ENCODE measurements at regions not wholly inside any gene's neighbourhood (a gene's known extent, or its start where the extent isn't known, plus 50 kb on each side); places are given as distances from the start of the nearest gene placed in this dataset.

GRCh38 chr14:71203306-71203705 is 296.0 kb downstream of the PCNX1 start:
- no peak for DNase-seq

- DNase-seq = no peak
Measured at GRCh38 chr14:71204231-71204630, 297.0 kb downstream of the PCNX1 start.

GRCh38 chr14:71204768-71205167 is 297.5 kb downstream of the PCNX1 start:
- no peak for DNase-seq

GRCh38 chr14:71206123-71206522 is 298.9 kb downstream of the PCNX1 start:
- DNase-seq = no peak

GRCh38 chr14:71206766-71207371 is 299.6 kb downstream of the PCNX1 start:
- DNase-seq = no peak

- DNase-seq = no peak
Measured at GRCh38 chr14:71208702-71209357, 301.6 kb downstream of the PCNX1 start.

- DNase-seq = no peak
Measured at GRCh38 chr14:71209888-71210287, 302.6 kb downstream of the PCNX1 start.

- DNase-seq = no peak
Measured at GRCh38 chr14:71212093-71212492, 304.8 kb downstream of the PCNX1 start.

- no peak for DNase-seq
Measured at GRCh38 chr14:71212683-71213107, 305.4 kb downstream of the PCNX1 start.

GRCh38 chr14:71214241-71214640 is 307.0 kb downstream of the PCNX1 start:
- no peak for DNase-seq

GRCh38 chr14:71220462-71220861 is 313.2 kb downstream of the PCNX1 start:
- DNase-seq = no peak

- DNase-seq = no peak
Measured at GRCh38 chr14:71221119-71221518, 313.9 kb downstream of the PCNX1 start.

- no peak for DNase-seq
Measured at GRCh38 chr14:71225113-71225512, 317.9 kb downstream of the PCNX1 start.

GRCh38 chr14:71228711-71229110 is 321.5 kb downstream of the PCNX1 start:
- DNase-seq = no peak

GRCh38 chr14:71229875-71230274 is 322.6 kb downstream of the PCNX1 start:
- DNase-seq = no peak

- DNase-seq = no peak
Measured at GRCh38 chr14:71230897-71231296, 323.6 kb downstream of the PCNX1 start.

- no peak for DNase-seq
Measured at GRCh38 chr14:71231521-71232393, 324.5 kb downstream of the PCNX1 start.

GRCh38 chr14:71232506-71232905 is 325.2 kb downstream of the PCNX1 start:
- no peak for DNase-seq

- DNase-seq = no peak
Measured at GRCh38 chr14:71235875-71236274, 328.6 kb downstream of the PCNX1 start.

- DNase-seq = no peak
Measured at GRCh38 chr14:71236487-71236886, 329.2 kb downstream of the PCNX1 start.

GRCh38 chr14:71237556-71237955 is 330.3 kb downstream of the PCNX1 start:
- no peak for DNase-seq

GRCh38 chr14:71238835-71239234 is 331.6 kb downstream of the PCNX1 start:
- no peak for DNase-seq

GRCh38 chr14:71240171-71240570 is 332.9 kb downstream of the PCNX1 start:
- DNase-seq = no peak
